C4-2B (cell line): ENCODE measurements at regions not wholly inside any gene's neighbourhood (a gene's known extent, or its start where the extent isn't known, plus 50 kb on each side); places are given as distances from the start of the nearest gene placed in this dataset.

Source experiments
- ZFX ChIP-seq: fragments of 450-650 bp; IDR thresholded peaks from 2 replicates; pipeline ENCODE4 v1.6.1; 2017
- TF ChIP-seq, protein P1 (sequence below): fragments of 450-650 bp; conservative IDR thresholded peaks from 2 replicates; pipeline ENCODE4 v1.5.1; 2017; ENCODE audit warnings: mild to moderate bottlenecking

DNA sequence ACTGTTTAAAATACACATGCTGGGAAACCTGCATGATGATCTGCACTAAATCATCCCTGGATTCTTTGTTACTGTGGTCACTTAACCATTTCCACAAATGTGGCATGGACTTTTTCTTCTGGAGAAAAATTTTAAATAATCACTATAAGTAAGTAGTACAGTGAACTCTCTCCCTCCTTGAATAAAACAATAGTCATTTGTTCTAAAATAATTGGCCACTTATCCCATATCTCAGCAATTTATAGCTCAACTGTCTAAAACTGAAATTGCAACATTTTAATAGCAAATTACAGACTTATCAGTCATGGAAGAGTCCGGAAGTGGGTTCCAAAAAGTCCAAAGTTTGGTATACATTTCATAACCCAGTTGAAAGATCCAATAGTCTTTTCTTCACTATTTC, 90.9 kb downstream of the MTERF1 start:
- TF ChIP-seq, protein P1, sequence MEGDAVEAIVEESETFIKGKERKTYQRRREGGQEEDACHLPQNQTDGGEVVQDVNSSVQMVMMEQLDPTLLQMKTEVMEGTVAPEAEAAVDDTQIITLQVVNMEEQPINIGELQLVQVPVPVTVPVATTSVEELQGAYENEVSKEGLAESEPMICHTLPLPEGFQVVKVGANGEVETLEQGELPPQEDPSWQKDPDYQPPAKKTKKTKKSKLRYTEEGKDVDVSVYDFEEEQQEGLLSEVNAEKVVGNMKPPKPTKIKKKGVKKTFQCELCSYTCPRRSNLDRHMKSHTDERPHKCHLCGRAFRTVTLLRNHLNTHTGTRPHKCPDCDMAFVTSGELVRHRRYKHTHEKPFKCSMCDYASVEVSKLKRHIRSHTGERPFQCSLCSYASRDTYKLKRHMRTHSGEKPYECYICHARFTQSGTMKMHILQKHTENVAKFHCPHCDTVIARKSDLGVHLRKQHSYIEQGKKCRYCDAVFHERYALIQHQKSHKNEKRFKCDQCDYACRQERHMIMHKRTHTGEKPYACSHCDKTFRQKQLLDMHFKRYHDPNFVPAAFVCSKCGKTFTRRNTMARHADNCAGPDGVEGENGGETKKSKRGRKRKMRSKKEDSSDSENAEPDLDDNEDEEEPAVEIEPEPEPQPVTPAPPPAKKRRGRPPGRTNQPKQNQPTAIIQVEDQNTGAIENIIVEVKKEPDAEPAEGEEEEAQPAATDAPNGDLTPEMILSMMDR = no peak
- no peak for TF ChIP-seq ZFX
